KBM-7 (cell line): ENCODE measurements at regions not wholly inside any gene's neighbourhood (a gene's known extent, or its start where the extent isn't known, plus 50 kb on each side); places are given as distances from the start of the nearest gene placed in this dataset.
"Not testable (repeated sequence)": the region's sequence is repeated elsewhere in the genome, so short reads cannot be mapped to it uniquely, and the experiment has no call there.

Source experiments
- DNase-seq: peaks from one replicate; pipeline ENCODE4 v3.0.0-alpha.2; 2015
- in situ Hi-C: fragments of 300-500 bp; cut with MboI; formaldehyde crosslinking; loops from 2 replicates; pipeline ENCODE4 v1.14.3; 2020; ENCODE audit warnings: low sequenced_read_pairs, low pct_unique_long_range_greater_than_20kb, mixed read lengths

DNA sequence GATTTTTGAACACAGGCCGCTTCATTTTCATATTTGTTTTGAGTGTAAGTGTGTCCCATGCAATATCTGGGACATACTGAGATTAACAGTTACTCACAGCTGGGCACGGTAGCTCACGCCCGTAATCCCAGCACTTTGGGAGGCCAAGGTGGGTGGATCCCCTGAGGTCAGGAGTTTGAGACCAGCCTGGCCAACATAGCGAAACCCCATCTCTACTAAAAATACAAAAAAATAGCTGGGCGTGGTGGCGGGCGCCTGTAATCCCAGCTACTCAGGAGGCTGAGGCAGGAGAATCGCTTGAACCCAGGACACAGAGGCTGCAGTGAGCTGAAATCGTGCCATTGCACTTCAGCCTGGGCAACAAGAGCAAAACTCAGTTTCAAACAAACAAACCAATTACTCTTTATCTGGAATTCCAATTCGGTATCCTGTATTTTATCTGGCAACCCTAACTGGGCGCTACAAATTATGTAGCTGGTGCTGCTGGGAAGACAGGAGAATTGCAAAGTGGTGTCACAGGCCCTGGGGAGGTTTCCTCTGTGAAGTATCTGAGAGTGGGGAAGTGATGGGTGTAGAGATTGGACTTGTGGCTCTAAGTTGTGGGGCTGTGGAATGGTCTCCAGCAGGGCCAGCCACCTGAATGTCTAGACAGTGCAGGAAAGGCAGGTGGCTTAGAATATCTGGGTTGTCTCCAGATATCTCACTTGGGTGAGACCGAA is 73.3 kb upstream of the SPRY4 start:
- DNase-seq, in situ Hi-C loops: not testable (repeated sequence)

- in situ Hi-C loops, result no loop called here
- DNase-seq, result no peak
These were observed 72.4 kb upstream of the SPRY4 start for GRCh38 chr5:142397178-142397577.

DNA sequence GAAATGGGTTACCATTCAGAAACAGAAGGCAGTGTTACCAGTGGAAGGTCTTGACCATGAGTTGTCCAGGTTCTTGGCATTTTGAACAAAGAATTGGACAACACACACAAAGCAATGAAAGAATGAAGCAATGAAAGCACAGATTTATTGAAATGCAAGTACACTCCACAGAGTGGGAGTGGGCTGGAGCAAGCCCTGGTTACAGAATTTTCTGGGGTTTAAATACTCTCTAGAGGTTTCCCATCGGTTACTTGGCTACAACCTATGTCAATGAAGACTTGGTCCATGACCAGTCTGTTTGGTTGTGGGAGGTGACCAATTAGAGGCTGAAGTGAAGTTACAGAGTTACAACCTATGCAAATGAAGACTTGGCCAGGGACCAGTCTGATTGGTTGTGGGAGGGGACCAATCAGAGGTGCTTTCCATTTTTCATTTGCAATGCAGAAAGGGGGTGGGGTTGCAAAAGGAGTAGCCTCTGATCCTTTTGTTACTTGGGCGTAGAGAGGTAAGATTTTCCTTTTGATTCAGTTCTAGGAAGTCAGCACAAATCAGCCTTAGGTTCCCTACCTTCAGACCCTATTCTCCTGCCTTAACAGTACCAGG is 71.7 kb upstream of the SPRY4 start:
- in situ Hi-C loops, result no loop called here
- DNase-seq, result no peak

DNA sequence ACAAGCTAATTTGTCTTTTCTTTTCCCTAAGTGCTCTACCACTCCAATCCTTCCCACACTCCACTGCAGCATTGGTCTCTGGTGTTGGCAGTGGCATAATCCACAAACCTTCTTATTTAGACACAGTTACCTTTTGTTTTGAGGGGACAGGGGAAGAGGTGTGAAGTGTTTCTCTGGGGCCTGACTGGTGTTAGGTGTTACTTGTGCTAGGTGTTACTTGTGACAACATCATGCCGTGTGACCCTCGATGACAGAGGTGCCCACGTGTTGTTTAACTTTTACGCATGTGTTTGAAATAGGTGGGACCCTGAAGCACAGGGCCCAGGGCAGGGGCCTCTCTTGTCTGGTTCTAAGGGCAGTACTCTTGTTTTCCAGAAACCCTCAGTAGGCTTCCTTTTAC is 70.5 kb upstream of the SPRY4 start:
- in situ Hi-C loops, result no loop called here
- no peak for DNase-seq

- in situ Hi-C loops, result no loop called here
- no peak for DNase-seq
These were observed 66.4 kb upstream of the SPRY4 start for GRCh38 chr5:142391058-142391845.

GRCh38 chr5:142390334-142390733 is 65.5 kb upstream of the SPRY4 start:
- no peak for DNase-seq
- in situ Hi-C loops, result no loop called here

DNA sequence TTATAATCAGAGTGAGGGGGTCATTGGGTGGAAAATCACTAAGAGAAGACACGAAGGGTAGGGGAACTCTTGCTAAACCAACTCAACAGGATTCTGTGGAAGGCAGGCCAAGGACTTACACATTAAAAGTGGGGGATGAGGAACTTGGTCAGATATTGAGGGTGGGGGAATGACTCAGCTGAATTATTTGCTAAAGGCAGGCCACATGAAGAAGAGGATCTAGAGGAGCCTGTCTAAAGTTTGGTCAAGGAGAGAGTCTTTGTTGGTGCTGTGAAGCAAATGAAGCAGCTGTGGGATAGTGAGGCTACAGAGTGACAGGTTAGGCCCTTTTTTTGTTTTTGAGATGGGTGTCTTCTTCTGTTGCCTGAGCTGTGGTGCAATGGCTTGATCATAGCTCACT is 63.9 kb upstream of the SPRY4 start:
- in situ Hi-C loops, result no loop called here

DNA sequence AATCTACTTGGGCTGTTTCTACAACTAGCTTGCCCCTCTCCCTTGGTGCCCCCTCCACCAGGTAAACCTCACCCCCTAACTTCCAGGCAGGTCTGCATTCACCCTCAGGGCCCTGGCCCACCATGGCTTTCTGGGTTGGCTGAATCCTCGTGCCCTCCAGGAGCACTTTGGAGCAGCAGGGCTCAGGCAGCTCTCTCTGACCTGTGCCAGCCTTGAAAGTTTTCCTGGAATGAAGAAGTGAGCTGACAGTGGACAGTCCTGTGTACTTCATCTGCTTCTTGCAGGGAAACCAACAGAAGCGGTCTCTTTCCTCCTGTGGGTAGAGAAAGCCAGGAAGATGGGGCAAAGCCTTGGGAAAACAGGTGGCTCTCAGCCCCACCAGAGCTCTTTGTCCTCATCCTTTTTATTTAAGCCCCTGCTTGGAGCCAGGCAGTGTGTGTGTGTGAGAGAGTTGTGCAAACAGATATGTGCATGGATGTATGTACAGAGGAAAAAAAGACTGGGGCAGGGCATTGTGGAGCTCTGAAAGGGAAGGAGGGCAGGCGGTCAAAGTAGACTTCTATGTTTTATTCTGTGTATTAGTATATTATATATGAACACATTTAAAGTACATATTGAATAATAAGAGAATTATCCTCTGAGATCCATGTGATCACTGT is 62.3 kb upstream of the SPRY4 start:
- in situ Hi-C loops, result no loop called here
- DNase-seq, result no peak

More for the DNA sequence above, 63.9 kb upstream of the SPRY4 start:
- peak; percentile 8 for DNase-seq

- no peak for DNase-seq
- in situ Hi-C loops, result no loop called here
These were observed 61.6 kb upstream of the SPRY4 start for GRCh38 chr5:142386137-142387023.

GRCh38 chr5:142385194-142385593 is 60.4 kb upstream of the SPRY4 start:
- in situ Hi-C loops, result no loop called here
- DNase-seq, result no peak

- DNase-seq, result no peak
- in situ Hi-C loops, result no loop called here
These were observed 59.2 kb upstream of the SPRY4 start for GRCh38 chr5:142384014-142384413.

GRCh38 chr5:142382186-142382585 is 57.4 kb upstream of the SPRY4 start:
- DNase-seq, result no peak
- in situ Hi-C loops, result no loop called here

DNA sequence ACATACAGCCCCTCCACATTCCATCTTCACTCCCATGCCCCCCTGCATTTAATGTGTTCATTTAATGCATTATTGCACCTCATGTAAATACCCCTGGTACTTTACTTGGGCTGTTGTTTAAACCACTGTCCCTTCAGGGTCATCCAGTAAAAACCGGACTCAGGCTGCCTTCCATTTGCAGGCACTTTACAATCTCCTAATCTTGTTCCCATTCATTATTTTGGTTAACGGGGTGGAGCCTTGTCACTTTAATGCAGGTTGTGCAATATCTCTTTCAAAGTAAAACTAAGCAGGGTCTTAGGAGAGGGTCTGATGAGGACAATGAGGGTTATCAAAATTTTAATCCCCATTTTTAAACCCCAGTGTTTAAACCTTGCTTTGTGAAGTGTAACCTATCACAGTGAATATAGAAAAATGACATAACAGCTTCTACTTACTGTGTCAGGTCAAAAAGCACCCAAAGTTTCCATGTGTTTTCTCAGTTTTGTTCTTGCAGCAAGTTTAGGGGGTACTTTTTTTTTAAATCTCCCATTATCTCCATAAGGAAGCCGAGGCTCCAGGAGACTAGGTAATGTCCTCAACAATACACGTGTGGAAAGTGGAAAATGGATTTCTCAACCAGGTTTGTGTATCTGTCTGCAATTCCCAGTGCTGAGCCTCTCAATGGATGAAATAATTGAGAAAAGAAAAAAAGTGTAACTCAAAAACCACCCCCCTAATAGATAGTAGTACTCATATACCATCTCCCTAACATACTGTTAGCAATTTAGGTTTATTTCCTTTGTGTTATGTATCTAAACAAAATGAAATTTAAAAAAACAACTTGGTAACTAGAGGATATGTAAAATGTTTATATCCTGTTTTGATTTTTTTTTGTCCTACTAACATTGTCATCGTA is 54.2 kb upstream of the SPRY4 start:
- in situ Hi-C loops, result no loop called here
- no peak for DNase-seq

DNA sequence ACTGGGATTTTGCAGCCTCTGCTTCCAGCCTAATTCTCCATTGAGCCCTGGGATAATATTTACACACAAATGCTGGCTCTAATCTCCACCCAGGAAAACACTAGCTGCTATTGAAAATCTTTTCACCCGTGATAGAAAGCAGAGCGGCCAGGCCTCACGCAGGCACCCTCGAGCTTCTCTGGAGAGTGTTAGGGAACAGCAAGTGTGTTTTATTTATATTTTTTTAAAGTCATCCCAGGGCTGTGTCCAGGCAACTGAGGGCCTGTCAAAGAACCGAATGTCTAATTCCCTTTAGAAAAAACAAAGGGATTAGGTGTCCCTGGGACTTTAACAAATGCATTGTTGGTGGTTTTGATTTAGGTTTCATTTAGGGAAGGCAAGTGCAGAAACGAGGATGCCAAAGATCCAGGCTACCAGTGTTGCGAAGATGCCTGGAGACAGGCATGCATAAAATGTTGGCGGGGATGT is 51.2 kb upstream of the SPRY4 start:
- in situ Hi-C loops, result no loop called here
- no peak for DNase-seq
